Left renal pelvis (tissue), 4 donors: ENCODE measurements at regions not wholly inside any gene's neighbourhood (a gene's known extent, or its start where the extent isn't known, plus 50 kb on each side); places are given as distances from the start of the nearest gene placed in this dataset.

Experiments
- DNase-seq, 4 donors: peaks; one replicate each; pipeline ENCODE4 v3.0.0-alpha.2; 2013; ENCODE audit warnings: low read depth in 4 of 4, low spot score in 3 of 4

DNA sequence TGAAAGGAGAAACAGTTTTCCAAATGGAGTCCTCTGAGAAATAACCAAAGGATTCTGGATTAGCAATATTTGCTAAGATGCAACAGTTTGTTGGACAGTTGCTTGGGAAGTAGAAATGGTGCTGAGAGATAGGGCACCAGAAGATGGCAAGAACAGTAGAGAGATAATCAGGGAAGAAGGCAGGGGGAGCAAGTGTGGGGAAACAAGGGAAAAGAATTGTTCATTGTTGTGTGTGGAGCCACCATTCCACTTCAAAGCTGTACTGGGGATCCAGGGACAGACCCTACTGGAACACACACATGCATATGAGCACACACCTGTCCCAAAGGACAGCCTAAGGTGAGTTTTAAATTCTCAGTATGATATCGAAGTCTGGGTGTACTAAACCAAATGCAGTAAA is 152.5 kb downstream of the ZNF608 start:
- DNase-seq, result no peak

GRCh38 chr5:124592891-124593290 is 153.5 kb downstream of the ZNF608 start:
- no peak for DNase-seq

DNA sequence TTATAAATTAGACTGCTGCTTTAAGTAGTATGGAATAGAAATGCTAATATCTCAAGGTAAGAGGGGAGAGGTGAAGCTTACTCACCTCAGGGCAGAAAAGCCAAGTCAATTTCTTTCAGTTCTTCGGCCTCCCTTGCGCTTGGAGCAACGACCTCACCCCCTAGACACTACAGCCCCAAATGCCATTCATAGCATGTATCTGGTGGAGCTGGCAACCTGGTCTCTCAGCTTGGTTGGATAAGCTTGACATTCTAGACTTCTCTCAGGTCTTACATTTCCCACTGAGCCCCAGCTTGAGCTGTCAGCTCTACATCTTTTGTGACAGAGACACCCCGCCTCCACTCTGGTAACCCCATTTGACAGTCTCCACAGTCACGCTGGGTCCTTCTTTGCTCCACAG is 154.9 kb downstream of the ZNF608 start:
- DNase-seq, result no peak

- DNase-seq, result no peak
These were observed 155.8 kb downstream of the ZNF608 start for GRCh38 chr5:124590686-124591085.

- no peak for DNase-seq
These were observed 159.2 kb downstream of the ZNF608 start for GRCh38 chr5:124587280-124587679.

DNA sequence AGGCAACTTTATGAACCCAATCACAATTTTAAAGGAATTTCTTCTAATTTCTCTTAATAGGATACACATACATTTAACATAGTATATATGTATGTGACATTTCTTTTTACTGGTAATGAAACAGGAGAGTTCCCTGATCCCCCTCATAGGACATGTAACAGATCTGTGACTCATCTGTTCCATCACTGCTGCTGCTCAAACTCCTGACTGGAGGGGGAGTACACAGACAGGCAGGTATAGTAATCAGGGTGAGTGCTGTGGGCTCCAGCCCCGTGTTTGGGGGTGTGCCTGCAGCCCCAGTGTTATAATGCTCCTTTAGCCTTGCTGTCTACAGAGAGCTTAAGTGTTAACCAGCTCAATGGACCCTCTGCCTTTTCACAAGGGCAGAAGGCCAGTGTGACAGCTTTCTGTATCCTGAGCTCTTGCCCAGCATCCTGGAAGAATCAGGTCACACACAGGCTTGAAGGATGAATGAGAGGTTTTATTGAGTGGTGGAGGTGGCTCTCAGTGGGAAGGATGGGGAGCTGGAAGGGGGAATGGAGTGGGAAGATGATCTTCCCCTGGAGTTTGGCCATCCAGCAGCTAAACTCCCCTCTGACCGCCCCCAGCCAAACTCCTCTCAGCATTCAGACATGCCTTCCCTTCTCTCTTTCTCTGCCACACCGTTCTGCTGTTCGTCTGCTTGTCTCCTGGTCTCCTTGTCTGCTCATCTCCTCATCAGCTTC is 161.3 kb downstream of the ZNF608 start:
- DNase-seq, result no peak

DNA sequence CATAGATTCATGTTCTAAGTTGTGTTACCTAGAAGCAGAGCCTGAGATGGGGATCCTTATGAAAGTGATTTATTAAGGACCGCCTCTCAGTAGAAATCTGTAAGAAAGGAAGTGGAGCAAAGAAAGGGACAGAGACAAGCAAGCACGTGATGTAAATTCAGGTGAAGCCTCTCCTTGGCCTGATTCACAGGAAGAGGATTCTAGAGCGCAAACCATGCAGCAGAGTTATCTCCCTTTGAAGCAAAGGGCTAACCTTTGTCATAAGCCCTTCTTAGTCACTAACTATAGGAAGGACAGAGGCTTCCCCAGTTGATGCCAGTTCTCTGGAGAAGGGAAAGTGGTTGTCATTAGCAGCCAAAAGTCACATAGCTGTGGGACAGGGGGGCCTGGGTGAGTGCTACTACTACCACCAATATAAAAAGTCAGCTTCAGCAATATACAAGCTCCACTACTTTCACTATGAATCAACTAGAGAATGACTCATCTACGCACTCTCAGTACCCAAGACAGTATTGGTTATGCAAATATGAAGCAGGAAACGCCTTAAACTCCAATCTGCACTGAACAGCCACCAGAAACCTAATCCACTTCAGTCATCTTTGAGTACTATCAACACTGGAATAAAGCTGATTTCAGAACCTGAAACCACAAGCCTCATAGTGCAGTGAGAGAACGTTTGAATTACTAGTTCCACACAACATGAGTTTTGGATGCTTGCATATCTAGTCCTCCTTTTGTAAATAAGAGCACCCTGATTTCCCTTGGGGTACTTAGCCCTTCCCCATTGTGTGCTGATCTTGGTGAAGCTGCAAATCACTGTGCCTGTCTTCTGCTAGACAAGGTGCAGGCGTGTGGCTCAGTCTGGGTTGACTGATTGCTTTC is 162.7 kb downstream of the ZNF608 start:
- DNase-seq, result no peak

GRCh38 chr5:124582561-124582840 is 163.9 kb downstream of the ZNF608 start:
- DNase-seq, result no peak

DNA sequence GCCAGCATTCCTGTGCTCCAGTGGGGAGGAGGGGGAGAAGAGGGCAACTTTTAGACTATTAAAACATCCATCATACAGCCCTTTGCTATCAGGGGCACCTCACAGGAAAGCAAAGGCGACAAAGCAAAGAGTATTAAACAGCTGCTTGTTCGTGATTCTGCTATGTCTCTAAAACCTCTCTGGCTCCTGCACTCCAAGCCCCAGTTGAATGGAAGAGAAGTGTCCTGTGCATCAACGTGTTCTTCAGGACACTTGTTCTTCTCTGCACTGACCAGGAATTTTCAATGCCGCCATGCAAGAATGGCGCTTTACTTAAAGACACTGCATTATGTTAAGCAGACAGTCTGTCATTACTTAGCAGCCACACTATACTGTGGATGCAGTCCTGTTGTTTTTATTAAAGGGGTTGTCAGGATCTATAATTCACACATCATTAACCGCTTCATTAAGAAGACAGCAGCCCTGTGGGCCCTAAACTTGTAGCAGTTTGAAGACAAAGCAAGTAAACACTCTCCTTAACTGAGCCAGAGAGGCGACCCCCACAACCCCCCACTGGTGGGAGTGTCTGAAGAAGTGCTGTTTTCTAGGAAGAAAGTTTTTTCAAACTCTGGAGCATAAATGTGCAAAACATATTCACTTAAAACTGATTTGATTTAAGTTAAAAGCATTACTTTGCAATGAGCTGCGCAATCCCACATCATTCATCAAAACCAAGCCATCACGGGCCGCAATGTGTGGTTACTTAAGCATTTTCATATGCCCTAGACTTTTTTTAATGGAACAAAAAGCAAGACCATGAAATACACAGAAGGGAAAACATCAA is 164.5 kb downstream of the ZNF608 start:
- peak in 1 of 4 donors; percentile 60 for DNase-seq

DNA sequence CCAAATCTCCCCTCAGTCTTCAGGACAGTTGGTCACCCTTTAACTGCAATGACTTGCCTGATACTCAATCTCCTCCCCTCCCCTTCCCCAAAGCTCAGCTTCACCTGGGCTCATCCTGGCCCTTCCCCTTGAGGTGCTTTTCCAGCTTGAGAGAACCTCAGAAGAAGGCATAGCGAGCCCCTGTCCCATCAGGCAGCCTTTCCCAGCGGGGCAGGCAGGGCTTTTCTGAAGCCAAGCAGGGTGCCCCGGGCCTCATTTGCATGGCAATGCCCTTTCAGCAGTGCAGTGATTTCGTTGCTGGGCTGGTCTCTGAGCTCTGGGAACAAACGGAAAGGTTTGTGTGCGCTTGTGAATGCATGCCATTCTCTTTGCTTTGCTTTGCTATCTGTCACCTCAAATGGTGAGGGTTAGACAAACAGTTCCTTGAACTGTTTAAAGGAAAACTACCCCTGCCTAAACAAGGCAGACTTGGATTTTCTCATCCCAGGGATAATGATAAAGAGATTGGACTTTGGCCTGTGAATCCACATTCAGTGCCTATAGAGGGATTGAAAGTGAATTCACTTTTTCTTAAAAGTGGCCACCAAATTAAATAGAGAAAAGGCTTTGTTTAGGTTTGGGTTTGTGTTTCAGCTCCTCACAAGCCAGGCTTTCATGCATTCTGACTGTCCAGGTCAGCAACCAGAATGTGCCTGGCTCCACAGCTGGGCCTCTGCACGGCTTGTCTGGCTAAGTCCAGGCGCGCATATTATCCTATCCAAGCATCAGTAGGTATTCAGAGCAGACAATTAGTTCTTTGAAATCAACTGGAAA is 165.3 kb downstream of the ZNF608 start:
- no peak for DNase-seq

DNA sequence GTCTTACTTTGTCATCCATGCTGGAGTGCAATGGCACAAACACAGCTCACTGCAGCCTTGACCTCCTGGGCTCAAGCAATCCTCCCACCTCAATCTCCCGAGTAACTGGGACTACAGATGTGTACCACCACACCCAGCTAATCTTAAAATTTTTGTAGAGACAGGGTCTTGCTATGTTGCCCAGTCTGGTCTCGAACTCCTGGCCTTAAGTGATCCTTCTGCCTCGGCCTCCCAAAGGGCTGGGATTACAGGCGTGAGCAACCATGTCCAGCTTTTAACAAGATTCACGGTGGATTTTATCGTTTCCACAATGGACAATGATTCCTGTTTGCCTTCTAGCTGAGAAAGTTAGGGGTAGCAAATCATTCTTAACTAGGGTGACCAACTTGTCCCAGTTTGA is 165.9 kb downstream of the ZNF608 start:
- DNase-seq, result no peak

DNA sequence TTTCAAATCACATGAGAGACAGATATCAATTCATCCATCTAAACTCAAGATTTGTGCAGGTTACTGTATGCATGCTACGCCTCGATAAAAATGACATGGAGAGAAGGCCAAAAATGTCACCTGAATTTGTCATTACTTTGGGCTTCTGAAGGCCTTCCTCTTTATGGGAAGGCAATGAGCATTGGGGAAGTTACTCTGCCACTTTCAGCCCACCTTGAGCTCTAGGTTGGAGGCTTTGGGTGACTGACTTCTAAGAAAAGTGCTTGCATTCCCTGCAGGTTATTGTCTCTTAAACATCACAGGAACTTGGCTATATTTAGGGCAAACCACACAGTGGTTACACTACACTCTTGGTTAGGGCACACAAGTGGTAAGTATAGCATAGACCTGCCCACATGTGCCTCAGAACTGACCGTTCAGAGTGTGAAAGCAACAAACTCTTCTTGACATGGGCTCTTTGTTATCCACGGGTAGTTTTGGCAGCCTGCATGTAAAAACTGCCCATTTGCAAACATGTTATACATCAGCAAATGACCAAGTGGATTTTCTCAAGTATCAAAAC is 169.5 kb downstream of the ZNF608 start:
- DNase-seq, result no peak

DNA sequence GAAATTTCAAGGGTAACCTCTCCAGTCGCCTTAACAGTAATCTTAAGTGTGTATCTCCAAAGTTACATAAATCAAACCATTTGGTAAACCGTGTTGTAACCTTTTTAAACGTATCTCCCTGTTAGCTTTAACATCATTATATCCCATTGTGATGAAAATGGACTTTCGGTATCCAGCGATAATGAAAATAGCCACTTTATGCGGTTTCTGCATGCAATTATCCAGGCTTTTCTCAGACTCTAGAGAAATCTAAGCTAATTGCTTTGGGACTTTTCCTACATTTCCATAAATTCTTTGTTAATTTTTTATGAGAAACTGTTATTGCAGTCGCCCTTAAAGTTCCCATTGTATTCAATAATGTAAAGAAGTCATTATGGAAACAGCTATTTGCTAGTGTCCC is 170.7 kb downstream of the ZNF608 start:
- DNase-seq, result no peak

DNA sequence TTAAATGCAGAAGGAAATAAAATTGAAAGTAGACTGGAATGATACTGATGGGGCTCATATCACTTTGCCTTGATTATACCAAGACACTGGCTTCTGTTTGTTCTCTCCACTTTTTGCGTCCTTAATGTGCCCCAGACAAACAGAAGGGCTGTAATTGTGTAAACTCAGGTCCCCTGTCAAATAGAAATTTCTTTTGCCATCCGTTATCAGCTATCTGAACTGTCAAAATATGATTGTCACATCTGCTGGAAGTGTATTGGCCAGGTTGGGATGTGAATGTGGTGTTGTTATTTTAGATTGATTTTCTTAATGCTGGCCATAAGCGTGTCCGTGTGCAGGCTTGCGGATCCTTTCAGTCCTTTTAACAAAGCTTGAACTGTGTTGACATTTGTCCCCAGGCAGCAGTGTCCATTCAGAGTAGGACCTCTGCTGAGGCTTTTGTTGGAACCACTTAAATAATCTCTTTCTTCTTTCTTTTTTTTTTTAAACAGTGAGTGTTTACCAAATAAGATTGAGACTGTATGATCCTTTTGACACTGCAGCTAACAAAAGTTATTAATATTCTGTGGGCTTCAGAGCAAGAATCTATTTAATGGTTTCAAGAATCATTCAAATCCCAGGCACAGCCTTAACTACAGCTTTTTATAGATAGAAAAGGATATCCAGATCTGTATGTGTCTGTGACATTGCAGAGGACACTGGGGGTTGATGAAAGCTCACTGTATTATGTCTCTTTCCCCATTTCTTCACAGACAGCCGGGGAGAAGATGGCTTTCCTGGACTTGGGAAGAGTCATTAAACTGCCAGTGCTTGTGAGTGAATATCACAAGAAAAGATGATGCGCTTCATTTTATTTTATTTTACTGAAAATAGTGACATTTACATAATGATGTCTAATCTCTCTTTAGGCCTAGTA is 171.7 kb downstream of the ZNF608 start:
- no peak for DNase-seq

- DNase-seq, result no peak
These were observed 173.5 kb downstream of the ZNF608 start for GRCh38 chr5:124572971-124573370.

- DNase-seq, result no peak
These were observed 176.0 kb downstream of the ZNF608 start for GRCh38 chr5:124570285-124571035.

DNA sequence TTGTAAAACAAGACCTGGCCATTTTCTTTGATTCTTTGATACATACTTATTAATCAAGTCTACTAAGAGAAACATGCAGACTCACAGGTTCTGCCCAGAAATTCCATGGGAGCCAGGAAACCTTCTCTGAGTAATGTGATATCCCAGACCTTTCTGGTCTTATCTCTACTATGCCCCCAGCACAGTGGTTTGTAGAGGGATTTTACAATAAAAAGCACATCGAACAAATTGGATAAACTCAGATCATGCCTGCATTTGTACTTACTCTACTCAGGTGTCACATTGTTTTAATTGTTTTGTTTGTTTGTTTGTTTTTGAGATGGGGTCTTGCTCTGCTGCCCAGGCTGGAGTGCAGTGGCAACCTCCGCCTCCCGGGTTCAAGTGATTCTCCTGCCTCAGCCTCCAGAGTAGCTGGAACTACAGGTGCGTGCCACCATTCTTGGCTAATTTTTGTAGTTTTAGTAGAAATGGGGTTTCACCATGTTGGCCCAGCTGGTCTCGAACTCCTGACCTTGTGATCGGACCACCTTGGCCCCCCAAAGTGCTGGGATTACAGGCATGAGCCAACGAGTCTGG is 179.5 kb downstream of the ZNF608 start:
- no peak for DNase-seq

- no peak for DNase-seq
These were observed 185.0 kb downstream of the ZNF608 start for GRCh38 chr5:124561451-124561850.
